Loucy (cell line): ENCODE measurements at regions not wholly inside any gene's neighbourhood (a gene's known extent, or its start where the extent isn't known, plus 50 kb on each side); places are given as distances from the start of the nearest gene placed in this dataset.

Source experiments
- H2AFZ ChIP-seq: fragments of 200-600 bp; sonication (generic); 2 replicates; pipeline ENCODE4 v1.6.0; 2016; ENCODE audit warnings: antibody characterized with exemption, mild to moderate bottlenecking, low read length, moderate library complexity
- H3F3A ChIP-seq: fragments of 200-600 bp; 2 replicates; pipeline ENCODE4 v1.6.0; 2016; ENCODE audit warnings: antibody characterized with exemption, low read depth, mild to moderate bottlenecking
- H3K27me3 ChIP-seq: fragments of 200-600 bp; sonication (generic); 2 replicates; pipeline ENCODE4 v1.6.1; 2014; ENCODE audit warnings: low read length, mild to moderate bottlenecking; ENCODE audit not compliant: insufficient read depth, poor library complexity, severe bottlenecking
- H3K36me3 ChIP-seq: fragments of 200-600 bp; sonication (generic); 2 replicates; pipeline ENCODE4 v1.6.1; 2016; ENCODE audit warnings: low read length; ENCODE audit not compliant: insufficient read depth
- H3K4me1 ChIP-seq: fragments of 200-600 bp; sonication (generic); 2 replicates; pipeline ENCODE4 v1.5.1; 2014; ENCODE audit warnings: low read length, mild to moderate bottlenecking; ENCODE audit not compliant: insufficient read depth, poor library complexity, severe bottlenecking
- H3K4me2 ChIP-seq: fragments of 200-600 bp; sonication (generic); 2 replicates; pipeline ENCODE4 v1.6.0; 2014; ENCODE audit warnings: antibody characterized with exemption, low read length, low read depth, mild to moderate bottlenecking; ENCODE audit not compliant: poor library complexity, severe bottlenecking
- H3K4me3 ChIP-seq: fragments of 200-600 bp; sonication (generic); 2 replicates; pipeline ENCODE4 v1.5.1; 2014; ENCODE audit warnings: low read length, mild to moderate bottlenecking, mixed read lengths; ENCODE audit not compliant: poor library complexity, severe bottlenecking
- H3K79me2 ChIP-seq: fragments of 200-600 bp; sonication (generic); 2 replicates; pipeline ENCODE4 v1.6.1; 2014; ENCODE audit warnings: low read length; ENCODE audit not compliant: insufficient read depth
- H3K9ac ChIP-seq: fragments of 200-600 bp; sonication (generic); 2 replicates; pipeline ENCODE4 v1.6.0; 2014; ENCODE audit warnings: mild to moderate bottlenecking, low read depth, low read length, moderate library complexity; ENCODE audit not compliant: poor library complexity, severe bottlenecking
- H3K9me2 ChIP-seq: fragments of 200-600 bp; sonication (generic); replicated peaks from 2 replicates; pipeline ENCODE4 v1.6.1; 2016; ENCODE audit warnings: low read depth, low read length, mixed read lengths
- H3K9me3 ChIP-seq: fragments of 200-600 bp; sonication (generic); 2 replicates; pipeline ENCODE4 v1.6.1; 2014; ENCODE audit warnings: mild to moderate bottlenecking, antibody characterized with exemption, low read length, low read depth; ENCODE audit not compliant: insufficient read depth
- H4K20me1 ChIP-seq: fragments of 200-600 bp; sonication (generic); 2 replicates; pipeline ENCODE4 v1.6.0; 2014; ENCODE audit warnings: antibody characterized with exemption, low read length, mild to moderate bottlenecking; ENCODE audit not compliant: insufficient read depth, poor library complexity, severe bottlenecking
- EZH2phosphoT487 ChIP-seq: fragments of 200-600 bp; IDR thresholded peaks from 2 replicates; pipeline ENCODE4 v1.6.1; 2018; ENCODE audit warnings: antibody characterized with exemption, mild to moderate bottlenecking, moderate library complexity, borderline replicate concordance
- TF ChIP-seq, protein P1 (sequence below): fragments of 200-600 bp; sonication (generic); conservative IDR thresholded peaks from 2 replicates; pipeline ENCODE4 v1.5.1; 2014; ENCODE audit warnings: mild to moderate bottlenecking, antibody characterized with exemption, low read length

DNA sequence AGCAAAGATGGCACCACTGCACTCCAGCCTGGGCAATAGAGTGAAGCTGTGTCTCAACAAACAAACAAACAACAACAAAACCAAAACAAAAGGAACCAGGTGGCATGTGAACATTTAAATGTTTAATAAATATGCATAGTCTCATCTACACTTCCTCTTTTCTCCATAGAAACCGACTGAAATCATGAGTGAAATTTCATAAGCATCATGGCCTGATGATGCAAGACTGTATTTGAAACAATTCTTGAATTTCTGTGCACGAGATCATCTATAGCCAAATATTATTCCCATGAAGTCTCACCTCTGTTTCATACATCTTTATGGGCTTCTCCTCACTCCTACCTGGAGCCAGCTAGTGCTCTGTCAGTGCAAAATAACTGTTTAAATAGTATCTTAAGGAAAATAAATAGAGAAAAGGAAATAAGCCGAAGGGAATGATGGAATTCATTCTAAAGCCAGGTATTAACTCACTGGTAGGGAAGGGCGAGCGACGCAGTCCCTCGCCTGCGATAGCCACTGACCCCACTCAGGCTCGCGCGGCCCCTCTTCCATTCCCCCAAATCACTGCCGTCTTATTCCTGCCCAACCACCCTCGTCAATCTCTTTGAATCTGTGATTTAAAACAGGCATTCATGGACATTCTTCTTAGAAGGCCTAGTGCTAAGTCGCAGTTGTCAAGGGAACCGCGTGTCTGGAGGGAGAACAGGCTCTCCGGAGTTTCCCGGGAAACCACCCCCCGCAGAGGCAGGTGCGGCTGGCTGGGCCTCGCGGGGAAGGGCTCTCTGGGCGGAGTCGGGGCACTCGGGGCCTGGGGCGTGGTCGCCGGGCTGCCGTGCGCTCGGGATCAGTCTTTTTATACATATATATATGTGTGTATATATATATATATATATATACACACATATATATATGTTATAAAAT is 52.4 kb upstream of the TRIM2 start:
- Histone ChIP-seq H3K4me3 (peak overlapping the region; percentile 73), H3K27me3 (no peaks in the 10 kb centered on the region)

DNA sequence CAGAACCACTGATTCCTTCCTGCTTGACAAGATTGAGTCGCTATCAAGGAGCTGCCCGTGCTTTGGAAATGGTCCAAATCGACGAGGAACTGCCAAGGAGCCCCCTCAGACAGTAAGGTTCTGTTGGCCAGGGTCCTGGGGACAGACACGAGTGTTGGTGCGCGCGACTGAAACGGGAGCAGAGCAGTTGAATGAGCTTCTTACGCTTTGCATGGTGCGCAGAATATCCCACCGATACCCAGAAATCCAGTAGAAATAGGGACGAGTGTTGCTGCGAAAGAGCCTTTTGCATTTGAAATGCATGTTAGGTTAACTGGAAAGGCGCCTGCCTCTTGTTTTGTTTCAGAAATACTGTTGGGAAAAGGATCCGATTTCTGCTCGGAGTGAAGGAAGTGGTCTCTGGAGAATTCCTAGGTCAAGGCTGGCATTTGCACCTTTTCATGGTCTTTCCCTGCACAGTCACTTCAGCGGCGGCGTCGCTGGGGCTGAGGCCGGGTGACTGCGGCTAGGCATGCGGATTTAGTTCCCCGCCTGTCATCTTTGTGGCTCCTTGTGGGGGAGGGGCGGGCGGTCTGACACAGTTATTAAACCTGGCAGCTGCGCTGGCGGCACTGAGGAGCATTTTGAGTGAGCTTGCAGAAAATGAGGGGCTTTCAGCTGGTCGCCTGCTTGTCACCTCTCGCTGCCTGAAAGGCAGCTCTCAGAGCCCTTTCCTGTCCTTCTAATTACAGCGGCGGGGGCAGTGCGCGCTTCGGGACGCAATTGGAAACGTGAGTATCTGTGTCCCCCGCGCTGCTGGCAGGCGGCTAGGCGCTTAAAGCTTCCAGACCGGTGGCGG is 51.5 kb upstream of the TRIM2 start:
- Histone ChIP-seq H3K27me3 (no peaks in the 10 kb centered on the region), H3K4me1 (peaks cover 40% of the 10 kb centered on the region), H2AFZ (peak overlapping the region; percentile 80), H3K9ac (peak overlapping the region; percentile 92), H3F3A (no peaks in the 10 kb centered on the region), H3K9me2 (no peaks in the 10 kb centered on the region), H3K4me3 (peak overlapping the region; percentile 73), H3K9me3 (no peaks in the 10 kb centered on the region), H3K4me2 (peak overlapping the region; percentile 77), H3K36me3 (no peaks in the 10 kb centered on the region), H3K79me2 (peaks cover 21% of the 10 kb centered on the region), H4K20me1 (no peaks in the 10 kb centered on the region)
- TF ChIP-seq EZH2phosphoT487: no peak
- TF ChIP-seq, protein P1, sequence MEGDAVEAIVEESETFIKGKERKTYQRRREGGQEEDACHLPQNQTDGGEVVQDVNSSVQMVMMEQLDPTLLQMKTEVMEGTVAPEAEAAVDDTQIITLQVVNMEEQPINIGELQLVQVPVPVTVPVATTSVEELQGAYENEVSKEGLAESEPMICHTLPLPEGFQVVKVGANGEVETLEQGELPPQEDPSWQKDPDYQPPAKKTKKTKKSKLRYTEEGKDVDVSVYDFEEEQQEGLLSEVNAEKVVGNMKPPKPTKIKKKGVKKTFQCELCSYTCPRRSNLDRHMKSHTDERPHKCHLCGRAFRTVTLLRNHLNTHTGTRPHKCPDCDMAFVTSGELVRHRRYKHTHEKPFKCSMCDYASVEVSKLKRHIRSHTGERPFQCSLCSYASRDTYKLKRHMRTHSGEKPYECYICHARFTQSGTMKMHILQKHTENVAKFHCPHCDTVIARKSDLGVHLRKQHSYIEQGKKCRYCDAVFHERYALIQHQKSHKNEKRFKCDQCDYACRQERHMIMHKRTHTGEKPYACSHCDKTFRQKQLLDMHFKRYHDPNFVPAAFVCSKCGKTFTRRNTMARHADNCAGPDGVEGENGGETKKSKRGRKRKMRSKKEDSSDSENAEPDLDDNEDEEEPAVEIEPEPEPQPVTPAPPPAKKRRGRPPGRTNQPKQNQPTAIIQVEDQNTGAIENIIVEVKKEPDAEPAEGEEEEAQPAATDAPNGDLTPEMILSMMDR: no peak

More for the DNA sequence above, 52.4 kb upstream of the TRIM2 start:
- Histone ChIP-seq H3K4me2 (peak overlapping the region; percentile 77), H3K79me2 (peaks cover 21% of the 10 kb centered on the region), H3F3A (no peaks in the 10 kb centered on the region), H3K9me2 (no peaks in the 10 kb centered on the region), H3K4me1 (peaks cover 39% of the 10 kb centered on the region), H3K9me3 (no peaks in the 10 kb centered on the region), H3K36me3 (no peaks in the 10 kb centered on the region), H4K20me1 (no peaks in the 10 kb centered on the region), H3K9ac (no peak overlapping the region), H2AFZ (no peak overlapping the region)
- no peak for TF ChIP-seq EZH2phosphoT487
- TF ChIP-seq, protein P1: no peak

DNA sequence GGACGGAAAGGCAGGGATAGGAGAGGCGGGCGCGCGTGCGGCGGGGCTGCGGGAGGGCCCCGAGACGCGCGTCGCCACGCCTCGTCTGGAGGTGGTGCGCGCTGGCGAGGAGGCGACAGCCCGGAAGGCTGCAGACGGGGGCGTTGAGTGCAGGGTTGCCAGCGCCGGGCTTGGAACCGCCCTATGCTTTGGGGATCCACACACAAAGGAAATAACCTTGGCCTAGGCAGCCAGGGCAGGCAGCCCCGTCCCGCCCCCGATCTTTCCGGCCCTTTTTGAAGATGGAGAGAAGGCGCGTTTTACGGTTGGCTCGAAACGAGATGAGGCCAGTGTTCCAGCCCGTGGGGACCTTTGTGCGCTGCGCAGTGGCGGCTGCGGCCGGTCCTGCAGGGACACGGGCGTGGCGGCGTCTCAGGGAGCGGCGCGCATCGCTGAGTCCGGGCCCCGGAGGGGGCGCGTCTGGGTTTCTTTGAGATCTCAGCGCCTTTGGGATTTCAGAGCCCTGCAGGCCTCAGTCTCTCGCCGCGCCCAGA is 50.8 kb upstream of the TRIM2 start:
- no peaks in the 10 kb centered on the region for H3K36me3 ChIP-seq
- peak overlapping the region; percentile 92 for H3K9ac ChIP-seq
- H3K4me3 ChIP-seq: peak overlapping the region; percentile 73
- H4K20me1 ChIP-seq: no peaks in the 10 kb centered on the region
- peak overlapping the region; percentile 80 for H2AFZ ChIP-seq
- H3K27me3 ChIP-seq: no peaks in the 10 kb centered on the region
- H3K4me1 ChIP-seq: peaks cover 45% of the 10 kb centered on the region
- H3K9me3 ChIP-seq: no peaks in the 10 kb centered on the region
- peaks cover 21% of the 10 kb centered on the region for H3K79me2 ChIP-seq
- TF ChIP-seq, protein P1: no peak
- TF ChIP-seq EZH2phosphoT487: no peak
- H3K9me2 ChIP-seq: no peaks in the 10 kb centered on the region
- peak overlapping the region; percentile 77 for H3K4me2 ChIP-seq
- H3F3A ChIP-seq: no peaks in the 10 kb centered on the region
